HG03558 (cell line): ENCODE measurements at regions not wholly inside any gene's neighbourhood (a gene's known extent, or its start where the extent isn't known, plus 50 kb on each side); places are given as distances from the start of the nearest gene placed in this dataset.

Source experiments
- ATAC-seq: cut with Tn5 transposase; IDR thresholded peaks from one replicate; pipeline ENCODE4 v1.9.1; 2021; ENCODE audit warnings: moderate number of reproducible peaks; ENCODE audit not compliant: unreplicated experiment; ENCODE audit errors: extremely low read depth

GRCh38 chr1:234719454-234720251 is 109.7 kb upstream of the IRF2BP2 start:
- ATAC-seq = no peak

- ATAC-seq = no peak
These were observed 108.8 kb upstream of the IRF2BP2 start for GRCh38 chr1:234718496-234719453.

GRCh38 chr1:234716908-234717375 is 107.0 kb upstream of the IRF2BP2 start:
- no peak for ATAC-seq

GRCh38 chr1:234715252-234716014 is 105.5 kb upstream of the IRF2BP2 start:
- ATAC-seq = no peak

- ATAC-seq = no peak
These were observed 103.9 kb upstream of the IRF2BP2 start for GRCh38 chr1:234713859-234714258.

GRCh38 chr1:234713440-234713839 is 103.5 kb upstream of the IRF2BP2 start:
- ATAC-seq = no peak

- ATAC-seq = no peak
These were observed 102.9 kb upstream of the IRF2BP2 start for GRCh38 chr1:234712891-234713305.

GRCh38 chr1:234710936-234711724 is 101.2 kb upstream of the IRF2BP2 start:
- no peak for ATAC-seq

- ATAC-seq = no peak
These were observed 100.4 kb upstream of the IRF2BP2 start for GRCh38 chr1:234710381-234710780.

- ATAC-seq = no peak
These were observed 99.7 kb upstream of the IRF2BP2 start for GRCh38 chr1:234709473-234710228.

- ATAC-seq = no peak
These were observed 98.9 kb upstream of the IRF2BP2 start for GRCh38 chr1:234708700-234709395.

- no peak for ATAC-seq
These were observed 97.7 kb upstream of the IRF2BP2 start for GRCh38 chr1:234707641-234708040.

- no peak for ATAC-seq
These were observed 97.0 kb upstream of the IRF2BP2 start for GRCh38 chr1:234706931-234707330.

- ATAC-seq = no peak
These were observed 96.2 kb upstream of the IRF2BP2 start for GRCh38 chr1:234706199-234706598.

GRCh38 chr1:234705615-234706014 is 95.6 kb upstream of the IRF2BP2 start:
- no peak for ATAC-seq

GRCh38 chr1:234704106-234704887 is 94.3 kb upstream of the IRF2BP2 start:
- ATAC-seq = no peak

GRCh38 chr1:234702342-234703000 is 92.5 kb upstream of the IRF2BP2 start:
- ATAC-seq = no peak
